ENCODE measurements at regions not wholly inside any gene's neighbourhood (a gene's known extent, or its start where the extent isn't known, plus 50 kb on each side); places are given as distances from the start of the nearest gene placed in this dataset.
"Not testable (repeated sequence)": the region's sequence is repeated elsewhere in the genome, so short reads cannot be mapped to it uniquely, and the experiment has no call there.

DNA sequence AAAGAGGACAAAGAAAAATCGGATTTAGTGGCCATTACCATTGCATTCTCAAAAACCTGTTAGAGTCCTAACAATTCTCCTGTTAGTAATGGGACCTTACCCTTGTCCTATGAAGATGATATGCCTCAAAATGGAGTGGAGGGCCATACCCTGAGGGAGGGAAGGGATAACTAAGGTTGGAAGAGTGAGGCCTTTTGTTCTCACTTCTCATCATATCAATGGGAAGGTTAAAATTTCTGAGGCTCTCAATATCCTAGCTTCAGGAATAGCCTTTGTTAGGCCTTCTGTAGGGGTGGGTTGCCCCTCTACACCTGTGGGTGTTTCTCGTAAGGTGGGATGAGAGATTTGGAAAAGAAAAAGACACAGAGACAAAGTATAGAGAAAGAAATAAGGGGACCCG lies 109.4 kb upstream of the SGIP1 start:
- not testable (repeated sequence) for DNase-seq (ENCODE audit: extremely low read depth in 1 of 11, low read depth in 9 of 11, low spot score in 4 of 11)

DNA sequence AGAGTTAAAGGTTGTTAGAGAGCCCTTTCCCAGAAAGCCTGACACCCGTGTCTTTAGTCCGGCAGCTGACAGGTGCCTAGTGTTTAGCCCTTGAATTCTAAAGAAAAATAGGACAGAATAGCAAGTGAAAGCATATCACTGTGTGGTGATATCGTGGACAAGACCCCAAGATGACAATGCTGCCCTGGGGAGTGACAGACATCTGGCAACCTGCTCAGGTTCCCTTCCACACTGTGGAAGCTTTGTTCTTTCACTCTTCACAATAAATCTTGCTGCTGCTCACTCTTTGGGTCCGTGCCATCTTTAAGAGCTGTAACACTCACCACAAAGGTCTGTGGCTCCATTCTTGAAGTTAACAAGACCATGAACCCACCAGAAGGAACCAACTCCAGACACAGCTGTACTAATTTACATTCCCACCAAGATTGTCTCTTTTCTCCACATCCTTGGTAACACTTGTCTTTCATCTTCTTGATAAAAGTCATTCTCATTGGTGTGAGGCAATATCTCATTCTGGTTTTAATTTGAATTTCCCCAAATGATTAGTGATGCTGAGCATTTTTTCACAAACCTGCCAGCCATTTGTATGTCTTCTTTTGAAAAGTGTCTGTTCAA lies 107.6 kb upstream of the SGIP1 start:
- DNase-seq (ENCODE audit: extremely low read depth in 1 of 11, low read depth in 9 of 11, low spot score in 4 of 11), result no peak

DNA sequence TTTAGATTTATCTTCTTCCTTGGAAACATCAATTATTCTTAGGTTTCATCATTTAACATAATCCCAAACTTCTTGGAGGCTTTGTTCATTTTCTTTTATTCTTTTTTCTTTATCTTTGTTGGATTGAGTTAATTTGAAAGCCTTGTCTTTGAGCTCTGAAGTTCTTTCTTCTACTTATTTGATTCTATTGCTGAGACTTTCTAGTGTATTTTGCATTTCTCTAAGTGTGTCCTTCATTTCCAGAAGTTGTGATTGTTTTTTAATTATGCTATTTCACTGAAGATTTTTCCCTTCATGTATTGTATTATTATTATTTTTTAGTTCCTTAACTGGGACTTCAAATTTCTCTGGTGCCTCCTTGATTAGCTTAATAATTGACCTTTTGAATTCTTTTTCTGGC lies 103.1 kb upstream of the SGIP1 start:
- not testable (repeated sequence) for DNase-seq (ENCODE audit: extremely low read depth in 1 of 11, low read depth in 9 of 11, low spot score in 4 of 11)

DNA sequence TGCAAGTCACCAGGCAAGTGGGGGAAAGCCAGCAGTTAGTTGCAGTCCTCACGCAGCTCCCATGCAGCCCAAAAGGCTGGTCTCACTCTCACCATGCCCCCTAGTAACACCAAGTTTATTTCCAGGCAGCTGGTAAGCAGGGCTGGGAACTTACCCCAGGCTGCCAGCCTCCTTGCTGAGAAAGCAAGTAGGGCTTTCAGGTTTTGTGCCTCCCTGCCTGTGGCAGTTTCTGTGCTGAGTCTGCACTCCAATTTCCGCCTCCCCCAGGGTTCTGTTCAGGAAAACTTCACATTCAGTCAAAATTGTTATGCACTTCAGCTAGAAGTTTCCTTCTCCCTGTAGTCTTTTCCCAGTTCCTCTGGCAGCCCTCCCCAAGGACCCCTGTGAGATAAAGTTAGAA lies 102.0 kb upstream of the SGIP1 start:
- DNase-seq (ENCODE audit: extremely low read depth in 1 of 11, low read depth in 9 of 11, low spot score in 4 of 11), result no peak

DNA sequence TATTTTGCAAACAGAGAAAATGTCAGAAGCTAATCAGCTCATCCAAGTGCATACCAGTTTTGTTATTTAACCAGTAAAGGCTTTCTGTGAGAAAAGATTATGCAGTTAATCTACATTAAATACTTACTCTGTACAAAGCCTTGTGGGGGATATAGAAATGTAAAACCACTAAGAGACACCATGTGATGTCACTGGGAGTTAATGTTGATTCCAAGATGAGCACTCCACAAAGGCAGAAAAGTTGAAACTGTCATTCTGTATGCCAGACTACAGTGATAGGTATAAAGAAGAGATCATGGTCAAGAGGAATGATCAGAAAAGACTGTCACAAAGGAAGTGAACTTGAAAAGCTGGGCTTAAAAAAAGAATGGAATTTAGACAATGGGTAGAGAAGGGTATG lies 100.3 kb upstream of the SGIP1 start:
- no peak for DNase-seq (ENCODE audit: extremely low read depth in 1 of 11, low read depth in 9 of 11, low spot score in 4 of 11)

DNA sequence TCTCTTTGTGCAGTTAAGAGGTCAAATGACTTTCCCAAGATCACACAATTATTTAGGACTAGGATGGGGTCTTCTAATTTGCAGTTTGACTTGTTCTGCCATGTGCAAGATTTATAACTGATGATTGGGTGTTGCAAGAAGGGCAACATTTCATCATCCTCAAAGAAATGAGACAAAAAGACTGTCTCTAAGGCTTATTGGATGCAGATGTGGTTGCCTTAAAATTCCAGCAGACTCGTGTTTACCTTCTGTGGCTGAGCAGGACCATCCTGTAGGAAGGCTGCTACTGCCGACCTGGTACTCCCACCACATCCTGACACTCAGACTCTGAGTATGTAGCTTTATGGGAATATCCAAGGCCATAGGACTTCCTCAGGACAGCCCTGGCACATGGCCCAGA lies 99.9 kb upstream of the SGIP1 start:
- DNase-seq (ENCODE audit: extremely low read depth in 1 of 11, low read depth in 9 of 11, low spot score in 4 of 11), result no peak

DNA sequence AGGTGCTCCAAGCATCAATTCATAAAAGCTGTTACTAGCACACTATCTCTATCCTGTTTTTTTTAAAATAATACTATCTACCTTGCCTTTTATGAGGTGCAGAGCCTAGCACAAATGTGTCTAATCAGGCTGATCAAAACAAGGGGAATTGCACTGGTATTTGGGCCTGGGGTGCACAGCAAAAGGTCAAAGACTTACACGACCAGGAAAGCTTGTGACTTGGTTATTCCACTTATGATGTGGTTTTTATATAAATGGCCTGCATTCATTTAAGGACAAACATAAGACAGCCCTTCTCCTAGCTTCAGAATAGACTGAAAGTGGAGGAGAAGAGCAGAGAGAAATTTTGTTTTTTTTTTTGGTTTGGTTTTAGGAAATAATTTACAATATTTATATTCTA lies 98.4 kb upstream of the SGIP1 start:
- DNase-seq (ENCODE audit: extremely low read depth in 1 of 11, low read depth in 9 of 11, low spot score in 4 of 11), result no peak

DNA sequence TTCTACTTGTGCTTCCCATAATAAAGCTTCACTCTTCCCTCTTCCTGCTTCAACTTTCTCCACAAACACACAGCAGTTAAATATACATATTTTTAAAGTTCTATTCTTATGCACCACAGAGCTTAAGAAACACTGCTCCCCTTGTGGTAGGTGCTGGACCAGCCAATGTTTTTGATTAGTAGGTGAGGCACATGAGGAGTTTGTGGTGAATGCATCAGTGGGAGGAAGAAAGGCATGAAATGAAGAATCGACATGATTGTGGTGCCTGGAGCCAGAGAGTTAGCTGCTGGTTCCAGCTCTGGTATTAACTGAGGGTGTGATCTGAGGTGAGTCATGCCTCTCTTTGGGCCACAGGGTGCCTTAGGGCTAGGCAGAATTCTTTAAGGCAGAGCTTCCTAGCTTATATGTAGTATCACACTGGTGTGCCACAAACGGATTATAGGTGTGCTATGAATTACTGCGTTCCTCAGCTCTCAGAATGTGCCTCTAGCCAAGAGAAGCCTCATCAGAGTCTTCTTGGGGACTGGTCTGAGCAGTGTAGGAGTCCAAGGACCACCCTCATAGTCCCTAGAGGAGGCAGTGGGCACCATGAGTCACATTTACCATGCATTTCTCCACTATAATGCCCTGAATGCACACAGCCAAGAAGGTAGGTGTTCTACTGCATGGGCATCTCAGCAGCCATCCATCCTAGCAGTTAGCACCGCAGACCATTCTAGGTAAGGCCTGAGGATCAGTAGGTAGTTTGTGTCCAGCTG lies 97.4 kb upstream of the SGIP1 start:
- DNase-seq (ENCODE audit: extremely low read depth in 1 of 11, low read depth in 9 of 11, low spot score in 4 of 11), result no peak

DNA sequence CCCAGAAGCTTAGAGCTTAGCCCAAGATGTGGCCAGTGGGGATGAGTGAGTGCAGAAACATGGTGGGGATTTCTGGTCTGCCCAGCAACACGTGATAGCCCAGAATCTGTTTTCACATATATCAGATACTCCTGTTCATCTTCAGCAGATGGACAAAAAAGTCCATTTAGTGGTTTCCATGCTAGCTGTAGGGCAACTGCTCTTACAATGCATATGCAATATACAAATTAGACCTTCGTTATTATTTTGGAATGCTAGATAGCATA lies 96.9 kb upstream of the SGIP1 start:
- no peak for DNase-seq (ENCODE audit: extremely low read depth in 1 of 11, low read depth in 9 of 11, low spot score in 4 of 11)

DNA sequence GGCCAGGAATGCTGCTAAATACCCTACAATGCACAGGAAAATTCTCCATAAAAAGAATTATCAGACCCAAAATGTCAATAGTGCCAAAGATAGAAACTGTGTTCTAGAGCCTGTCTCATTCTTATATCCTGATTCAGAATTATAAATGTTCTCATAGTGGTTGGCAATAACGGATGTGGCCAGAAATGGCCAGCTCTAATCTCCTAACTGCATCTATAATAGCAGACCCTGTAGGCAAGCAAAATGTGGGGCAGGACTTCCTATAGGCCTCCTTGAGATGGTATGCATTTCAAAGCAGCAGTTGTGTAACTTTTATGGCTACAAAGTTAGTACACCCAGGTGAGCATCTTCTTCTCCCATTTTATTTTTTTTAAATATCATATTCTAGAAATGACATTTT lies 95.9 kb upstream of the SGIP1 start:
- no peak for DNase-seq (ENCODE audit: extremely low read depth in 1 of 11, low read depth in 9 of 11, low spot score in 4 of 11)

DNA sequence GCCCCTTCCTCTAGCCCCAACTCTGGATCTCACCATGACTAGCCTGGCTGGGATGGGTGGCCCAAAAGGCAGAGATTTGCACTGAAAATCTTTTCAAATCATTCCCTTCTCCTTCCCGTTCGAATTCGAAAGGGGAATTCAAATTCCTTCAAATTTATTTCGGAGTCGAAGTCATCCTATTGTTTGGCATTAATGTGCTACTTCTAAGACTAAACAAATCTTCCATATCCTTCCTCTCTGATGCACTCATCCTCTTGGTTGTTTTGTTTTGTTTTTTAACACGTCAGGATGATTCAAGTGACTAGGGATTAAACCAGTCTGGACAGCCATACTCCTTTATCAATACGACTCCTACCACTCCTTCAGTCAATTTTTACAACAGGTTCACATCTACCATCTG lies 95.5 kb upstream of the SGIP1 start:
- no peak for DNase-seq (ENCODE audit: extremely low read depth in 1 of 11, low read depth in 9 of 11, low spot score in 4 of 11)

DNA sequence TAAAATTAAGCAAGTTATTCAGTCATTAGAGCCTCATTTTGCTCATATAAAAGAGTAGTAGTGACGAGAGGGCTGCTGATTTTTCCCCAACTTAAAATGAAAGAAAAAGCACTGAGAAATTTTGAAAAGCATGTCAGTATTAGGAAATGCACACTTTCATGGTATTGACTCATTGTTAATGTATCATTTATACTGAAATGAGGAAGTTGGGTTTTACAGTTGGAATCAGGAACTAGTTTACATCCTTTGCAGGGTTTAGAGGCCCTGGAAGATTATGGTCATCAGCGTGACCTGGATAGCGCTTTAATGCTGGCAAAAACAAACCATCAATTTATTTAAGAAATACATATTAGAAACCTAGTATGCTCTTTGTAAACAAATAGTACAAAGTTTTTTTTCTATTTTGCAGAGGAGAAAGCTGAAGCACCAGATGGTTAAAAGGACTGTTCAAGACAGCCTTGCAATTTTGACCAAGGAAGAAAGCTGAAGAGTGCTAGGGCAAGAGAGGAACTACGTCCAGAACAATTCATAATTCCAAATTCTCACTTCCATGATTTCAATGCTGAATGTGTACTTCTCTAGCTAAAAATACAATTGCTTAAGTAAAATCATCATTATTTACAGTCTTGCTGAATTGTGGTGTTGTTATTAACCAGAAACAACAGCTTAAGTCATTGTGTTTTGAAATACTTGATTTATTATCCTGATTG lies 94.8 kb upstream of the SGIP1 start:
- no peak for DNase-seq (ENCODE audit: extremely low read depth in 1 of 11, low read depth in 9 of 11, low spot score in 4 of 11)

DNA sequence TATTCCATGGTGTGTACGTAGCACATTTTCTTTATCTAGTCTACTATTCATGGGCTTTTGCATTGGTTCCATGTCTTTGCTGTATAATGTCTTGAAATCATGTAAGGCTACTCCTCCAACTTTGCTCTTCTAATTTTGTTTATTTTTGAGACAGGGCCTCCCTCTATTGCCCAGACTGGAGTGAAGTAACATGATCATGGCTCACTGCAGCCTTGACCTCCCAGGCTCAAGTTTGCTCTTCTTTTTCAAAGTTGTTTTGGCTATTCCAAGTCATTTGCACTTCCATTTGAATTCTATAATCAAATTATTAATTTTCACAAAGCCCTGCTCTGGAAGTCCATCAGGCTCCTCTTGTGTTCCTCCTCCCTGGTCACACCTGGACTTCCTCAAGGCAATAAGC lies 90.2 kb upstream of the SGIP1 start:
- DNase-seq (ENCODE audit: extremely low read depth in 1 of 11, low read depth in 9 of 11, low spot score in 4 of 11), result no peak

DNA sequence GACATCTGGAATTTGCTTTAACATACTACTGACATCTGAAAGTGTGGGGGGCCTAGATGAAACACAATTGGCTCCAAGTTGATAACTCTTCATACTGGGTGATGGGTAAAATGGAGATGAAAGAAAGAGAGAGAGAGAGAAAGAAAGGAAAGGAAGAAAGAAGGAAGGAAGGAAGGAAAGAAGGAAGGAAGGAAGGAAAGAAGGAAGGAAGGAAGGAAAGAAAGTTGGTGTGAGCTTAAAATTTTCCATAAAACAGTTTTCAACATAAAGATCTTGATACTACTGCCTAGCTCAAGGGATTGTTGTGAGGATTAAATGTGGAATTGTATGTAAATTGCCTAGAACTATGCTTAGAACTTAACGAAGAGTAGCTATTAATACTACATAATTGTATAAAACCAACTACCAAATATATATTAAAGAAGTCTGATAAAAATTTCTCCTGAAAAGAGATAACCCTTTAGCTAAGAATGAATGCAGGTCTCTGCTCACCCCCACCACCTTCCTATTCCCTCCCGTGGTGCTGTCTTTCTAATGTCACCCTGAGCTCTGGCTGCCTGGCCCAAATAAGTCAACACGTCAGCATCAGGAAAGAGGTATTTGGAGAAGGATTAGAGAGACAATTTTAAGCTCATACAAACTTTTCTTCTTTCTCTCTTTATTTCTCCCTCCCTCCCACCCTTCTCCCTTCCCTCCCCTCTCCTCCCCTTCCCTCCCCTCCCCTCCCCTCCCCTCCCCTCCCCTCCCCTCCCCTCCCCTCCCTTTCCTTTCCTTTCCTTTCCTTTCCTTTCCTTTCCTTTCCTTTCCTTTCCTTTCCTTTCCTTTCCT lies 89.3 kb upstream of the SGIP1 start:
- DNase-seq (ENCODE audit: extremely low read depth in 1 of 11, low read depth in 9 of 11, low spot score in 4 of 11), result no peak

DNA sequence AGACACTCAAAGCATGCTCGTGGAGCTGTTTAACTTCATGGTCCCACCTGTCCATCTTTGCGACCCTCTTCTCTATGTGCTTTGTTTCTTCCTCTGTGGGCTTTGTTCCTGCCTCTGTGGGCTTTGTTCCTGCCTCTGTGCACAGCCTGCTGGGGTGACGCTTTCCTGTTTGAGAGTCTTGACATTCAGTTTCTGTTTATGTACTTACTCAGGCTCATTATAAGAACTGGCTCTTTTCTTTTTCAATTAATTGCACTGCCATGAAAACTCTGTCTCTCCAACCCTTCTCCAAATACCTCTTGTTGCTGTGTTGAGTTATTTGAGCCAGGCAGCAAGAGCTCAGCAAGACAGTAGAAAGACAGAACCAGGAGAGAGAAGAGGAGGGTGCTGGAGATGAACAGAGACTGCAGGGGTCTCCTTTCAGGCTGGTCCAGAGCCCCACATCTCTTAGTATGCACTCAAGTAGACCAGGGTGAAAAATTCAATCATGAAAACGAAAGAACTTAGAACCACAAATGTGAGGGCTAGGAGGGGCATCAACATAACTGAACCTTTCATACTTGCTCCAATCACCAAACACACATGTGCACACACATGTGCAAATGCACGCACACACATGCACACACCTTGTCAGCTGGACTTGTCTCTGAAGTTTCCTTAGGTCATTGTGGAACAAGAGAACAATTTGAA lies 88.3 kb upstream of the SGIP1 start:
- no peak for DNase-seq (ENCODE audit: extremely low read depth in 1 of 11, low read depth in 9 of 11, low spot score in 4 of 11)

DNA sequence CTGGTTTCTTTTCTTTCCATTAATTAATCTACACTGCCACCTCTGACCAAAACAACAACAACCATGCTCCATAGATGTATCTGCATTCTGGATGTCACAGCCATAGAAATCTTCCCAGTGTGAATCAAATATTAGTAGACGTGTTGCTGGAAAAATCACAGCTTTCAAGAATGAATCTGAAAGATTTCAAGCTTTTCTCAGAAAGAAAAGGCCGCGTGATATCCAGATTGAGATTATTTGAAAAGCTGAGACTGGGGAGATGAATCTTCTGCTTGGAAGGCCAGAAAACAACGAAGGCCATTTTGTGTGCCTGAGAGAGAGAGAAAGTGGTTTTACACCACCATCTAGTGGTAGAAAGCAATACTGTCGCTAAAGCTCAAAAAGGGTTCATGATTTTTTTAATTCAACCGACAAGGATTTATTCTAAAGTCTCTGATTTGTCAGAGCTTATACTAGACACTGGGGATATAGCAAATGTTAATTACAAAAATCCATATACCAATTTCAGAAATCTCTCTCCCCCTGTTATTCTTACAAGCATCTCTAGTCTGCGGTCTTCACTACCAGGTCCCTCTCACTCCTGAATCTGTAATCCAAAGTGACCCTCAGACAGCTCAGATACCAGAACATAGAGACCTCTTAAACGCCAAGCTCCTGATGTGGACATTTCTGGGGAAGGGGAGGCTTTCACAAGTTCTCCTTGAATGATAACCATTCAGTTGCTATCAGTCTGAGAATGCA lies 87.5 kb upstream of the SGIP1 start:
- peak; percentile 43 to 74 (median 59) for DNase-seq (ENCODE audit: extremely low read depth in 1 of 11, low read depth in 9 of 11, low spot score in 4 of 11)

DNA sequence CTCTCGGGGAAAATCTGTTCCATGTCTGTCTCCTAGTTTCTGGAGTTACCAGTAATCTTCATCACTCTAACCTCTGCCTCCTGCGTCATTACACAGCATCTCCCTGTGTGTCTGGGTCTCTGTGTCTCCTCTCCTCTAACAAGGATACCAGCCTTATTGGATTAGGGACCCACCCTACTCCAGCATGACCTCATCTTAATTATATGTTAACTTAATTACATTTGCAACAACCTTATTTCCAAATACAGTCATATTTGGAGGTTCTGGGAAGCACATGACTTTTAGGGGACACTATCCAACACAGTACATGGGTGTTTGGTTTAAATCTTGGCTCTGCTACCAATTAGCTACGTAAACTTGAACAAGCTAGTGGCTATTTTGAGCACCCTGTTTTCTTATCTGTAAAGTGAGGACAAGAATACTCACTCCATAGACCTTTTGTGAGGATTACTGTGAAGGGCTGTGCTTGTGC lies 83.9 kb upstream of the SGIP1 start:
- no peak for DNase-seq (ENCODE audit: extremely low read depth in 1 of 11, low read depth in 9 of 11, low spot score in 4 of 11)

DNA sequence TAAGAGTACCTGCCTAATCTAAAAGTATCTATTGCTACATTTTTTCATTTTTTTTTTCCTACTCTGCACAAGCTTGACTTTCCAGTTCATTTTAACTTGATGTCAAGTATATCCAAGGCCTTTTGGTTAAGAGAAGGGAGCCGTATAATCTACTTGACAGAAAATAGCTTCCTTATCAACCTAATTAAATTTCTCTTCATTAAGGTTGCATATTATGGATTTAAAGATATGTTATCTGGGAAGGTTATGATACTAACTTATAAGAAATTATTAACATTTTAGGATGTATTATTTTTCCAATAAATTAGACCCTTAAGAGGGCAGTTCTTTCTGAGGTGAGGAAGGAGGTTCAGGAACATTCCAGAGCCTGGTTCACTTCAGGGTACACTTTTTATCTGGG lies 83.1 kb upstream of the SGIP1 start:
- DNase-seq (ENCODE audit: extremely low read depth in 1 of 11, low read depth in 9 of 11, low spot score in 4 of 11), result no peak

DNA sequence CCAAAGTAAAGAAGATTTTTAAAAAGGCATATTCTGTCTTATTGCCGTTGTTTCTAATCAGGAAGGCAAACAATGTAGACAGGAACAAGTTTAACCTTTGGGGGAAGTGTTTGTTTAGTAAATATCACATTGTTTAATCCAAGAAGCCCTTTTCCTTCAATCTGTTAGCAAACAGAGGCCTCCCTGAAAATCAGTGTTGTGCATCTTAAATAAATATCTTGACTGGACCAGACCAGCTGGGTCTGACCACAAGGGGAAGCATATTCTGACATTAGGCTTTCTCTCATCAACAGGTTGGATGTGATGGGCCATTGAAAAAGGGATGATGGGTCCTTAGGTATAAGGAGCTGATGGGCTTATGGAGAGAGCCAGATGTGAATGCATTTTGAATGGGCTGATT lies 81.8 kb upstream of the SGIP1 start:
- DNase-seq (ENCODE audit: extremely low read depth in 1 of 11, low read depth in 9 of 11, low spot score in 4 of 11), result no peak
